ENCODE measurements at regions not wholly inside any gene's neighbourhood (a gene's known extent, or its start where the extent isn't known, plus 50 kb on each side); places are given as distances from the start of the nearest gene placed in this dataset.

GRCh38 chr4:4613641-4614286 is 71.9 kb upstream of the STX18 start:
- DNase-seq (ENCODE audit: low read depth, low spot score) (no peak), FAIRE-seq (no peak)
- Histone ChIP-seq H4K20me1 (ENCODE audit: control insufficient read depth, extremely low read depth, insufficient read depth, low read length) (no peaks in the 10 kb centered on the region), H3K79me2 (ENCODE audit: control insufficient read depth, insufficient read depth, low read length) (no peaks in the 10 kb centered on the region), H3K9ac (ENCODE audit: control insufficient read depth, extremely low read depth, insufficient read depth, low read length) (no peak overlapping the region), H3K36me3 (ENCODE audit: control insufficient read depth in 2 of 2, extremely low read depth in 1 of 2, insufficient read depth in 2 of 2, low read length in 2 of 2) (no peaks in the 10 kb centered on the region), H3K9me3 (ENCODE audit: control insufficient read depth, low read depth, low read length) (no peaks in the 10 kb centered on the region), H3K4me2 (ENCODE audit: control insufficient read depth, extremely low read depth, insufficient read depth, low read depth, low read length) (no peak overlapping the region), H3K27me3 (ENCODE audit: control insufficient read depth, extremely low read depth, insufficient read depth, low read length) (no peaks in the 10 kb centered on the region), H3K4me1 (ENCODE audit: control insufficient read depth, extremely low read depth, insufficient read depth, low read length) (no peaks in the 10 kb centered on the region), H3K9me1 (ENCODE audit: control insufficient read depth, extremely low read depth, insufficient read depth, low read length) (no peaks in the 10 kb centered on the region), H3K27ac (ENCODE audit: control insufficient read depth, insufficient read depth, low read length) (no peak overlapping the region), H3K4me3 (ENCODE audit: control insufficient read depth in 2 of 3, extremely low read depth in 1 of 3, insufficient read depth in 2 of 3, low read depth in 1 of 3, low read length in 3 of 3) (no peak overlapping the region), H2AFZ (ENCODE audit: control insufficient read depth, low read length) (no peak overlapping the region)
- TF ChIP-seq EZH2 (IDR thresholded peaks at IDR 0.05; ENCODE audit: low read length), result no peak
- no peak for TF ChIP-seq CTCF (optimal IDR thresholded peaks at IDR 0.05 in 1 of 3, IDR thresholded peaks at IDR 0.05 in 1 of 3, conservative IDR thresholded peaks at IDR 0.05 in 1 of 3; ENCODE audit: extremely low read depth in 1 of 3, insufficient read depth in 2 of 3, low read length in 3 of 3)
- dilution Hi-C loops (cut with MboI; ENCODE audit: extremely low pct_ligation_motif_present, low sequenced_read_pairs), result no loop called here

- Histone ChIP-seq H3K4me3 (ENCODE audit: control insufficient read depth in 2 of 3, extremely low read depth in 1 of 3, insufficient read depth in 2 of 3, low read depth in 1 of 3, low read length in 3 of 3) (no peak overlapping the region), H3K9me3 (ENCODE audit: control insufficient read depth, low read depth, low read length) (no peaks in the 10 kb centered on the region), H4K20me1 (ENCODE audit: control insufficient read depth, extremely low read depth, insufficient read depth, low read length) (no peaks in the 10 kb centered on the region), H3K9ac (ENCODE audit: control insufficient read depth, extremely low read depth, insufficient read depth, low read length) (no peak overlapping the region), H3K9me1 (ENCODE audit: control insufficient read depth, extremely low read depth, insufficient read depth, low read length) (no peaks in the 10 kb centered on the region), H3K27me3 (ENCODE audit: control insufficient read depth, extremely low read depth, insufficient read depth, low read length) (no peaks in the 10 kb centered on the region), H2AFZ (ENCODE audit: control insufficient read depth, low read length) (no peak overlapping the region), H3K27ac (ENCODE audit: control insufficient read depth, insufficient read depth, low read length) (no peak overlapping the region), H3K4me1 (ENCODE audit: control insufficient read depth, extremely low read depth, insufficient read depth, low read length) (no peaks in the 10 kb centered on the region), H3K79me2 (ENCODE audit: control insufficient read depth, insufficient read depth, low read length) (no peaks in the 10 kb centered on the region), H3K4me2 (ENCODE audit: control insufficient read depth, extremely low read depth, insufficient read depth, low read depth, low read length) (no peak overlapping the region), H3K36me3 (ENCODE audit: control insufficient read depth in 2 of 2, extremely low read depth in 1 of 2, insufficient read depth in 2 of 2, low read length in 2 of 2) (no peaks in the 10 kb centered on the region)
- DNase-seq (ENCODE audit: low read depth, low spot score), result no peak
- TF ChIP-seq EZH2 (IDR thresholded peaks at IDR 0.05; ENCODE audit: low read length) (no peak), CTCF (optimal IDR thresholded peaks at IDR 0.05 in 1 of 3, IDR thresholded peaks at IDR 0.05 in 1 of 3, conservative IDR thresholded peaks at IDR 0.05 in 1 of 3; ENCODE audit: extremely low read depth in 1 of 3, insufficient read depth in 2 of 3, low read length in 3 of 3) (no peak)
- FAIRE-seq, result no peak
- dilution Hi-C loops (cut with MboI; ENCODE audit: extremely low pct_ligation_motif_present, low sequenced_read_pairs), result no loop called here
Observed at GRCh38 chr4:4613126-4613465, 71.2 kb upstream of the STX18 start.
